ENCODE measurements at regions not wholly inside any gene's neighbourhood (a gene's known extent, or its start where the extent isn't known, plus 50 kb on each side); places are given as distances from the start of the nearest gene placed in this dataset.

- WGBS, 2 experiments (ENCODE audit: insufficient coverage in 2 of 2), result no CpG with 5 or more reads among the region's 2 CpGs
- H3K4me1 ChIP-seq (ENCODE audit: control insufficient read depth, insufficient read depth, low read length, poor library complexity, severe bottlenecking), result no peaks in the 10 kb centered on the region
Observed at GRCh38 chr1:238546118-238546517, 655.4 kb upstream of the ZP4 start.

DNA sequence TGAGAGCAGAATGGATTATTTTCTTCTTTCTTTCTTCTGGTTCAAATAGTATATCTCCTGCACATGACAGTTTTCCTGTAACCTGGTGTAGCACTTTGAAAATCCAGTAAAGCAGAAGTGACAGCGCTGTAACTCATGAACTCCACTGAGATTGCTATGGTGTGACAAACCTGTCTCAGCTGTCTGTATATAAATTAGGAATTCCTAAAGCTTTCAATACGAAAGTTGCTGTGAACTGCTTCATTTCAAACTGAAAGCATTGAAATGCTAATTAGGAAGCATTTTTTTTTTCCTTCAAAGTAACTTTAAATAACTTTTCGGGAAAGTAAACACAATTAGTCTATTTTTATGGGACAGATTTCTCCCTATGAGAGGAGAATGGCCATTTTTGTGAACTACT, 646.9 kb upstream of the ZP4 start:
- Histone ChIP-seq H3K36me3 (ENCODE audit: control insufficient read depth, insufficient read depth, low read length) (no peaks in the 10 kb centered on the region), H3K9me3 (ENCODE audit: control insufficient read depth, low read length) (no peaks in the 10 kb centered on the region), H3K27ac (ENCODE audit: low read depth, low read length, severe bottlenecking) (no peak overlapping the region), H3K4me1 (ENCODE audit: control insufficient read depth, insufficient read depth, low read length, poor library complexity, severe bottlenecking) (no peaks in the 10 kb centered on the region), H3K4me3 (ENCODE audit: extremely low read depth, insufficient read depth, low read length, poor library complexity, severe bottlenecking) (no peak overlapping the region)
- WGBS, 2 experiments (ENCODE audit: insufficient coverage in 2 of 2), result 100% methylated on average over 1 of the region's 3 CpGs

More at GRCh38 chr1:238546118-238546517, 655.4 kb upstream of the ZP4 start:
- Histone ChIP-seq H3K4me3 (ENCODE audit: extremely low read depth, insufficient read depth, low read length, poor library complexity, severe bottlenecking) (no peak overlapping the region), H3K36me3 (ENCODE audit: control insufficient read depth, insufficient read depth, low read length) (no peaks in the 10 kb centered on the region), H3K9me3 (ENCODE audit: control insufficient read depth, low read length) (no peaks in the 10 kb centered on the region), H3K27ac (ENCODE audit: low read depth, low read length, severe bottlenecking) (no peak overlapping the region)

GRCh38 chr1:238530209-238530851, 639.6 kb upstream of the ZP4 start:
- H3K9me3 ChIP-seq (ENCODE audit: control insufficient read depth, low read length), result no peaks in the 10 kb centered on the region
- H3K4me3 ChIP-seq (ENCODE audit: extremely low read depth, insufficient read depth, low read length, poor library complexity, severe bottlenecking), result no peak overlapping the region

DNA sequence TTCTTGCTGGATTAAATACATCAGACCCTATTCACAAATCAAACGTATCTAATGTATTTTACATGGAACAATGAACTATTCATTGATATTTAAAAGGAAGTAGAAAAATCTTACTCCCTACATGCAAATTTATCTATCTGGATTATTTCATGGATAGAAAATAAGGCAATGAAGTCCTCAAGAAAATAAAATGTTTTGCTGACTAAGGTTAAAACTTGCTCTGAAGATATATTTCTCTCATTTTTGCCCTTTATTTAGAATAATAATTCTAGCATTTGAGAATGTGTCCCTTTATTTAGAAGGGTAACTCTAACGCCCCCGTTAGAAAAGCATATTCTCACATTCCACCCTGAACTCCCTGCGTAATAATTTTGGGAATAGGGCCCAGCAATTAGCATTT, 627.0 kb upstream of the ZP4 start:
- H3K9me3 ChIP-seq (ENCODE audit: control insufficient read depth, low read length), result peaks cover 6% of the 10 kb centered on the region
- WGBS, 2 experiments (ENCODE audit: insufficient coverage in 2 of 2), result 100% methylated on average over 1 of the region's 4 CpGs; no CpG with 5 or more reads in 1 of the 2 experiments
- H3K4me1 ChIP-seq (ENCODE audit: control insufficient read depth, insufficient read depth, low read length, poor library complexity, severe bottlenecking), result no peaks in the 10 kb centered on the region
- no peak overlapping the region for H3K4me3 ChIP-seq (ENCODE audit: extremely low read depth, insufficient read depth, low read length, poor library complexity, severe bottlenecking)
- no peaks in the 10 kb centered on the region for H3K36me3 ChIP-seq (ENCODE audit: control insufficient read depth, insufficient read depth, low read length)
- H3K27ac ChIP-seq (ENCODE audit: low read depth, low read length, severe bottlenecking), result no peak overlapping the region

More at GRCh38 chr1:238530209-238530851, 639.6 kb upstream of the ZP4 start:
- 86 to 91% methylated on average over 10 to 13 of the region's 13 CpGs for WGBS, 2 experiments (ENCODE audit: insufficient coverage in 2 of 2)
- H3K36me3 ChIP-seq (ENCODE audit: control insufficient read depth, insufficient read depth, low read length), result no peaks in the 10 kb centered on the region
- no peak overlapping the region for H3K27ac ChIP-seq (ENCODE audit: low read depth, low read length, severe bottlenecking)
- no peaks in the 10 kb centered on the region for H3K4me1 ChIP-seq (ENCODE audit: control insufficient read depth, insufficient read depth, low read length, poor library complexity, severe bottlenecking)

DNA sequence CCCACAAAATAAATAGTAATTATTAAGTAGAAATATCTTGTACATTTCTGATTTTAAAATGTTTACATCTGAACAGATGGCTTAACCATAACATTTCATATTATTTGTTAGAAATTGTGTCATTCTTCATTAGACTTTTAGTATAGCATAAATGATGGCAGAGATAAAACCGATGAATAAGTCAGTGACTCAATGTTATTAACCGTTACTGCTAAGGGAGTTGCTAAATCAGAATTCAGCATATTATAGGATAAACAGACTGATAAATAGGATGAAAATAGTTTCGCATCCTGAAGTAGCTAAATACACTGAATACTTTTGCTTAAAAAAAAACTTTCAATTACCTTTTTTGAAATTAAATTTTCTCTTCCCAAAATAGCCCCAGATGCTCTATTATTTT, 610.6 kb upstream of the ZP4 start:
- Histone ChIP-seq H3K4me3 (ENCODE audit: extremely low read depth, insufficient read depth, low read length, poor library complexity, severe bottlenecking) (no peak overlapping the region), H3K4me1 (ENCODE audit: control insufficient read depth, insufficient read depth, low read length, poor library complexity, severe bottlenecking) (no peaks in the 10 kb centered on the region), H3K27ac (ENCODE audit: low read depth, low read length, severe bottlenecking) (no peak overlapping the region), H3K36me3 (ENCODE audit: control insufficient read depth, insufficient read depth, low read length) (no peaks in the 10 kb centered on the region), H3K9me3 (ENCODE audit: control insufficient read depth, low read length) (peaks cover 4% of the 10 kb centered on the region)
- no CpG with 5 or more reads among the region's 3 CpGs for whole genome bisulfite sequencing, 2 experiments (ENCODE audit: insufficient coverage in 2 of 2)

DNA sequence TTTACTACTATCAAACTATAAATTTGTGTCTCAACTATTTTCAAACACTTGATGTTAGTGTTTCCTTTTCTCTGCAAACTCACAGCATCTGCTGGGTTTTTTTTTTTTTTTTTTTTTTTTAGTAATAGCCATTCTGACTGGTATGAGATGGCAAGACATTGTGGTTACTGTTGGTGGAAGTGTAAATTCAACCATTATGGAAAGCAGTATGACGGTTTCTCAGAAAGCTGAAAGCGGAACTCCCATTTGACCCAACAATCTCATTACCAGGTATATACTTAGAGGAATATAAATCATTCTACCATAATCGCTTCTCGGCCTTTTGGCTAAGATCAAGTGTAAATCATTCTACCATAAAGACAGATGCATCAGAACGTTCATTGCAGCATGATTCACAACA, 608.3 kb upstream of the ZP4 start:
- Histone ChIP-seq H3K27ac (ENCODE audit: low read depth, low read length, severe bottlenecking) (no peak overlapping the region), H3K36me3 (ENCODE audit: control insufficient read depth, insufficient read depth, low read length) (no peaks in the 10 kb centered on the region), H3K4me1 (ENCODE audit: control insufficient read depth, insufficient read depth, low read length, poor library complexity, severe bottlenecking) (no peaks in the 10 kb centered on the region), H3K9me3 (ENCODE audit: control insufficient read depth, low read length) (peaks cover 4% of the 10 kb centered on the region), H3K4me3 (ENCODE audit: extremely low read depth, insufficient read depth, low read length, poor library complexity, severe bottlenecking) (no peak overlapping the region)
- WGBS, 2 experiments (ENCODE audit: insufficient coverage in 2 of 2), result no CpG with 5 or more reads among the region's 5 CpGs

DNA sequence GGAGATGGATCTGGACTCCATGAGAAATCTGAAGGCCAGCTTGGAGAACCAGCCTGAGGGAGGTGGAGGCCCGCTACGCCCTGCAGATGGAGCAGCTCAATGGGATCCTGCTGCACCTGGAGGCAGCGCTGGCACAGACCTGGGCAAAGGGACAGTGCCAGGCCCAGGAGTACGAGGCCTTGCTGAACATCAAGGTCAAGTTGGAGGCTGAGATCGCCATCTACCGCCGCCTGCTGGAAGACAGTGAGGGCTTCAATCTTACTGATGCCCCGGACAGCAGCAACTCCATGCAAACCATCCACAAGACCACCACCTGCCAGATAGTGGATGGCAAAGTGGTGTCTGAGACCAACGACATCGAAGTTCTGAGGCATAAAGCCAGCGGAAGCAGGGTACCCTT, 601.5 kb upstream of the ZP4 start:
- H3K4me1 ChIP-seq (ENCODE audit: control insufficient read depth, insufficient read depth, low read length, poor library complexity, severe bottlenecking), result no peaks in the 10 kb centered on the region
- no peak overlapping the region for H3K27ac ChIP-seq (ENCODE audit: low read depth, low read length, severe bottlenecking)
- 94 to 96% methylated on average over 3 to 7 of the region's 11 CpGs for WGBS, 2 experiments (ENCODE audit: insufficient coverage in 2 of 2)

GRCh38 chr1:238491265-238491664, 600.5 kb upstream of the ZP4 start:
- Histone ChIP-seq H3K4me1 (ENCODE audit: control insufficient read depth, insufficient read depth, low read length, poor library complexity, severe bottlenecking) (no peaks in the 10 kb centered on the region), H3K27ac (ENCODE audit: low read depth, low read length, severe bottlenecking) (no peak overlapping the region), H3K9me3 (ENCODE audit: control insufficient read depth, low read length) (no peaks in the 10 kb centered on the region), H3K4me3 (ENCODE audit: extremely low read depth, insufficient read depth, low read length, poor library complexity, severe bottlenecking) (no peak overlapping the region), H3K36me3 (ENCODE audit: control insufficient read depth, insufficient read depth, low read length) (no peaks in the 10 kb centered on the region)
- WGBS, 2 experiments (ENCODE audit: insufficient coverage in 2 of 2), result 94 to 97% methylated on average over 4 of the region's 12 CpGs

More for the DNA sequence above, 601.5 kb upstream of the ZP4 start:
- Histone ChIP-seq H3K9me3 (ENCODE audit: control insufficient read depth, low read length) (no peaks in the 10 kb centered on the region), H3K36me3 (ENCODE audit: control insufficient read depth, insufficient read depth, low read length) (no peaks in the 10 kb centered on the region), H3K4me3 (ENCODE audit: extremely low read depth, insufficient read depth, low read length, poor library complexity, severe bottlenecking) (no peak overlapping the region)

DNA sequence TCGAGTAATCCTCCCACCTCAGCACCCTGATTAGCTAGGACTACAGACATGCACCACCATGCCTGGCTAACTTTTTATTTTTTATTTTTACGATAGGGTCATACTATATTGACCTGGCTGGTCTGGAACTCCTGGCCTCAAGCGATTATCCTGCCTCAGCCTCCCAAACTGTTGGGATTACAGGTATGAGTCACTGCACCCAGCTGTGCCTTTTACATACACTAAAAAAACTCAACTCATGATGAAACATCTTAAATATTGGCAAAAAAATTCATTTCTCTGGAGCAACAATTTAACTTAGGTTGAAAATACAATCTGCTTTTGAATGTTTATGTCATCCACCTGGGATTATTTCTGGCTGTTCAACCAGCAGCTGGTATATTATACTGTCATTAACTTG, 598.3 kb upstream of the ZP4 start:
- H3K9me3 ChIP-seq (ENCODE audit: control insufficient read depth, low read length), result no peaks in the 10 kb centered on the region
- no peaks in the 10 kb centered on the region for H3K36me3 ChIP-seq (ENCODE audit: control insufficient read depth, insufficient read depth, low read length)
- WGBS, 2 experiments (ENCODE audit: insufficient coverage in 2 of 2), result 78 to 83% methylated on average over 2 to 3 of the region's 3 CpGs
- no peak overlapping the region for H3K27ac ChIP-seq (ENCODE audit: low read depth, low read length, severe bottlenecking)
- no peak overlapping the region for H3K4me3 ChIP-seq (ENCODE audit: extremely low read depth, insufficient read depth, low read length, poor library complexity, severe bottlenecking)
- no peaks in the 10 kb centered on the region for H3K4me1 ChIP-seq (ENCODE audit: control insufficient read depth, insufficient read depth, low read length, poor library complexity, severe bottlenecking)

- Histone ChIP-seq H3K27ac (ENCODE audit: low read depth, low read length, severe bottlenecking) (no peak overlapping the region), H3K9me3 (ENCODE audit: control insufficient read depth, low read length) (no peaks in the 10 kb centered on the region), H3K36me3 (ENCODE audit: control insufficient read depth, insufficient read depth, low read length) (no peaks in the 10 kb centered on the region), H3K4me3 (ENCODE audit: extremely low read depth, insufficient read depth, low read length, poor library complexity, severe bottlenecking) (no peak overlapping the region), H3K4me1 (ENCODE audit: control insufficient read depth, insufficient read depth, low read length, poor library complexity, severe bottlenecking) (no peaks in the 10 kb centered on the region)
- WGBS, 2 experiments (ENCODE audit: insufficient coverage in 2 of 2), result 94% methylated on average over 2 of the region's 2 CpGs; no CpG with 5 or more reads in 1 of the 2 experiments
Observed at GRCh38 chr1:238488401-238488800, 597.7 kb upstream of the ZP4 start.

DNA sequence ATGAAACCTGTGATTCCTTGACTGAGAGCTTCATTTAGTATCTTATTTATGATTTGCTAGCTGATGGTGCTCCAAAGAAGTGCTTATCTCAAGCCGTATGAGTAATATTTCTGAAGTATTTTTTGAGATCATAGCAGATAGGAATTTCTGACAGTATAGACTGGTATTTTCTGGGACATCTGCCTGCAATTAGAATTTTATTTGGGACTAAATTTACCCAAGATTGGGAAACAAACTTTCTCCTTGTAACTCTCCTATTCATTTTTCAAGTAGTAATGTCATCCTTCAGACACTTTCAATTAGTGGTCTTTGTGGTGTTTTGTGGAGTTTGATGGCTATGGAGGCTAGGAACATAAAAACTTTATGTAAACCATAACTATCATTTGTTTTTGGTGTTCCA, 597.2 kb upstream of the ZP4 start:
- no peaks in the 10 kb centered on the region for H3K9me3 ChIP-seq (ENCODE audit: control insufficient read depth, low read length)

More for the DNA sequence above, 597.2 kb upstream of the ZP4 start:
- H3K4me1 ChIP-seq (ENCODE audit: control insufficient read depth, insufficient read depth, low read length, poor library complexity, severe bottlenecking), result no peaks in the 10 kb centered on the region
- H3K36me3 ChIP-seq (ENCODE audit: control insufficient read depth, insufficient read depth, low read length), result no peaks in the 10 kb centered on the region
- no peak overlapping the region for H3K4me3 ChIP-seq (ENCODE audit: extremely low read depth, insufficient read depth, low read length, poor library complexity, severe bottlenecking)
- no peak overlapping the region for H3K27ac ChIP-seq (ENCODE audit: low read depth, low read length, severe bottlenecking)
- 100% methylated on average over 1 of the region's 1 CpG for WGBS, 2 experiments (ENCODE audit: insufficient coverage in 2 of 2)
